H1 (cell line): ENCODE measurements at regions not wholly inside any gene's neighbourhood (a gene's known extent, or its start where the extent isn't known, plus 50 kb on each side); places are given as distances from the start of the nearest gene placed in this dataset.

Source experiments
- CTCF ChIA-PET: fragments of 300-600 bp; sonication (Branson Sonifier 250); formaldehyde crosslinking; loops from one replicate; lab custom pipeline; 2021; ENCODE audit not compliant: partially characterized antibody; lab: Charles Lee
- POLR2A ChIA-PET: fragments of 300-600 bp; sonication (Branson Sonifier 250); formaldehyde crosslinking; loops from one replicate; lab custom pipeline; 2021; ENCODE audit warnings: inconsistent platforms; ENCODE audit not compliant: partially characterized antibody; lab: Charles Lee
- DNase-seq, 2 experiments: peaks; one replicate each; pipeline versions ENCODE4 v3.0.0 to v3.0.0-alpha.2; 2010 to 2022; ENCODE audit warnings: low spot score in 2 of 2, low read depth in 1 of 2, mixed read lengths in 1 of 2
- FAIRE-seq: peaks from 2 replicates; lab custom pipeline; 2011; peaks lifted over from hg19 to GRCh38; lab: Jason Lieb, UNC
- H2AFZ ChIP-seq: 2 replicates; pipeline ENCODE4 v1.8.1; 2012; ENCODE audit warnings: low read length, inconsistent platforms
- H2AK5ac ChIP-seq: 2 replicates; pipeline ENCODE4 v1.6.1; 2013; ENCODE audit warnings: low read depth, low read length
- H2BK120ac ChIP-seq: replicated peaks from 2 replicates; pipeline ENCODE3; 2013; ENCODE audit warnings: low read depth, low read length, inconsistent platforms
- H2BK12ac ChIP-seq: 2 replicates; pipeline ENCODE4 v1.6.1; 2013; ENCODE audit warnings: low read depth, low read length
- H2BK15ac ChIP-seq: 2 replicates; pipeline ENCODE4 v1.6.1; 2013; ENCODE audit warnings: low read length
- H2BK20ac ChIP-seq: 2 replicates; pipeline ENCODE4 v1.6.1; 2013; ENCODE audit warnings: low read length
- H2BK5ac ChIP-seq: 2 replicates; pipeline ENCODE4 v1.6.1; 2013; ENCODE audit warnings: low read depth, low read length
- H3K14ac ChIP-seq: 2 replicates; pipeline ENCODE4 v1.6.1; 2013; ENCODE audit warnings: inconsistent platforms; ENCODE audit not compliant: insufficient read length
- H3K18ac ChIP-seq: 2 replicates; pipeline ENCODE4 v1.6.1; 2013; ENCODE audit warnings: low read length; ENCODE audit errors: extremely low read depth
- H3K23ac ChIP-seq: 2 replicates; pipeline ENCODE4 v1.6.1; 2013; ENCODE audit warnings: inconsistent platforms; ENCODE audit not compliant: insufficient read length
- H3K23me2 ChIP-seq: 2 replicates; pipeline ENCODE4 v1.6.1; 2013; ENCODE audit warnings: low read depth, low read length
- H3K27ac ChIP-seq: 2 replicates; pipeline ENCODE4 v1.6.1; 2011; ENCODE audit warnings: low read depth, low read length, inconsistent platforms
- H3K27me3 ChIP-seq, 4 experiments: replicated peaks in 1 of 4; 1 replicate in 1 of 4; 2 replicates in 3 of 4; pipeline versions ENCODE4 v1.6.1 to v1.8.1; 2011 to 2013; ENCODE audit warnings: low read length in 3 of 4, mild to moderate bottlenecking in 3 of 4, inconsistent platforms in 2 of 4, mixed read lengths in 2 of 4, moderate library complexity in 1 of 4; ENCODE audit not compliant: control insufficient read depth in 3 of 4, insufficient read depth in 3 of 4; ENCODE audit errors: extremely low read depth in 1 of 4
- H3K36me3 ChIP-seq, 4 experiments: 2 replicates each; pipeline versions ENCODE4 v1.6.1 to v1.8.1; 2011 to 2013; ENCODE audit warnings: mild to moderate bottlenecking in 4 of 4, low read length in 3 of 4, moderate library complexity in 2 of 4, control low read depth in 1 of 4, inconsistent platforms in 1 of 4; ENCODE audit not compliant: insufficient read depth in 4 of 4, control insufficient read depth in 2 of 4
- H3K4ac ChIP-seq: replicated peaks from 2 replicates; pipeline ENCODE3; 2013; ENCODE audit warnings: low read length, low read depth, mixed read lengths, inconsistent platforms; ENCODE audit not compliant: insufficient read length
- H3K4me1 ChIP-seq, 4 experiments: replicated peaks in 1 of 4; 1 replicate in 1 of 4; 2 replicates in 3 of 4; pipeline versions ENCODE4 v1.6.1 to v1.8.1; 2011 to 2013; ENCODE audit warnings: low read length in 3 of 4, inconsistent platforms in 2 of 4, mixed read lengths in 1 of 4; ENCODE audit not compliant: insufficient read depth in 4 of 4, control insufficient read depth in 3 of 4
- H3K4me2 ChIP-seq, 2 experiments: 2 replicates each; pipeline versions ENCODE4 v1.6.1 to v1.8.1; 2011 to 2013; ENCODE audit warnings: low read depth in 2 of 2, low read length in 2 of 2, control low read depth in 1 of 2, inconsistent platforms in 1 of 2, mild to moderate bottlenecking in 1 of 2; ENCODE audit not compliant: insufficient read depth in 1 of 2
- H3K4me3 ChIP-seq, 4 experiments: fragments of 200-600, 300-600 bp in 1 of 4; sonication (generic), shearing (Covaris generic), sonication (Bioruptor Twin) in 1 of 4; 2 replicates each; pipeline versions ENCODE4 v1.5.1 to v1.8.1; 2011 to 2016; ENCODE audit warnings: low read length in 4 of 4, low read depth in 3 of 4, control low read depth in 2 of 4, inconsistent platforms in 2 of 4, mild to moderate bottlenecking in 2 of 4, mixed read lengths in 1 of 4, moderate library complexity in 1 of 4; ENCODE audit not compliant: insufficient read depth in 2 of 4; ENCODE audit errors: extremely low read depth in 1 of 4
- H3K56ac ChIP-seq: replicated peaks from 2 replicates; pipeline ENCODE3; 2013; ENCODE audit warnings: low read depth, mild to moderate bottlenecking, mixed read lengths, low read length, inconsistent platforms; ENCODE audit not compliant: insufficient read length
- H3K79me1 ChIP-seq: 2 replicates; pipeline ENCODE4 v1.6.1; 2013; ENCODE audit warnings: low read depth, low read length, control low read depth
- H3K79me2 ChIP-seq, 2 experiments: 2 replicates each; pipeline versions ENCODE4 v1.6.1 to v1.8.1; 2012 to 2013; ENCODE audit warnings: low read length in 2 of 2, mild to moderate bottlenecking in 2 of 2, inconsistent platforms in 1 of 2; ENCODE audit not compliant: insufficient read depth in 2 of 2, control insufficient read depth in 1 of 2
- H3K9ac ChIP-seq, 4 experiments: replicated peaks in 1 of 4; 1 replicate in 1 of 4; 2 replicates in 3 of 4; pipeline versions ENCODE4 v1.6.1 to v1.8.1; 2011 to 2013; ENCODE audit warnings: low read depth in 3 of 4, low read length in 3 of 4, control low read depth in 2 of 4, mild to moderate bottlenecking in 2 of 4, moderate library complexity in 2 of 4, inconsistent platforms in 1 of 4; ENCODE audit errors: extremely low read depth in 1 of 4
- H3K9me3 ChIP-seq, 2 experiments: 2 replicates each; pipeline versions ENCODE4 v1.6.1 to v1.8.1; 2012 to 2013; ENCODE audit warnings: mild to moderate bottlenecking in 2 of 2, moderate library complexity in 2 of 2, control low read depth in 1 of 2, inconsistent platforms in 1 of 2, low read depth in 1 of 2, low read length in 1 of 2, mixed read lengths in 1 of 2; ENCODE audit not compliant: insufficient read depth in 2 of 2
- H4K20me1 ChIP-seq, 2 experiments: replicated peaks in 1 of 2; 2 replicates each; pipeline versions ENCODE3 to v1.8.1; 2011 to 2013; ENCODE audit warnings: inconsistent platforms in 2 of 2, low read length in 2 of 2, mild to moderate bottlenecking in 1 of 2; ENCODE audit not compliant: insufficient read depth in 2 of 2, control insufficient read depth in 1 of 2
- H4K5ac ChIP-seq: 2 replicates; pipeline ENCODE4 v1.6.1; 2013; ENCODE audit warnings: low read length, low read depth, mixed read lengths, inconsistent platforms; ENCODE audit not compliant: insufficient read length
- H4K8ac ChIP-seq: 2 replicates; pipeline ENCODE4 v1.8.0; 2013; ENCODE audit warnings: mild to moderate bottlenecking, moderate library complexity, low read length, inconsistent platforms; ENCODE audit not compliant: insufficient read depth; ENCODE audit errors: extremely low read depth
- H4K91ac ChIP-seq: replicated peaks from 2 replicates; pipeline ENCODE3; 2013; ENCODE audit warnings: low read length, mixed read lengths, inconsistent platforms; ENCODE audit not compliant: insufficient read length
- ASH2L ChIP-seq: fragments of 200-600, 300-600 bp; sonication (generic); IDR thresholded peaks from one replicate; pipeline ENCODE4 v1.7.1; 2017; ENCODE audit warnings: low read length
- BACH1 ChIP-seq: IDR thresholded peaks from 2 replicates; pipeline ENCODE4 v1.6.1; 2012; ENCODE audit warnings: low read length, improper control_type of control experiment
- CHD2 ChIP-seq: IDR thresholded peaks from 2 replicates; pipeline ENCODE4 v1.6.1; 2012; ENCODE audit warnings: low read length, improper control_type of control experiment
- CTBP2 ChIP-seq: IDR thresholded peaks from 2 replicates; pipeline ENCODE4 v1.7.0; 2011; ENCODE audit warnings: borderline replicate concordance, mild to moderate bottlenecking, moderate library complexity, mixed read lengths, low read length; ENCODE audit not compliant: insufficient read depth, insufficient read length
- EGR1 ChIP-seq: IDR thresholded peaks from 2 replicates; pipeline ENCODE4 v1.6.1; 2011; ENCODE audit warnings: low read depth, low read length, borderline replicate concordance
- JUN ChIP-seq: IDR thresholded peaks from 2 replicates; pipeline ENCODE4 v1.6.1; 2011; ENCODE audit warnings: low read depth, mild to moderate bottlenecking, improper control_type of control experiment, low read length
- KDM1A ChIP-seq: fragments of 200-600, 300-600 bp; sonication (generic); IDR thresholded peaks from 2 replicates; pipeline ENCODE4 v1.7.1; 2016; ENCODE audit warnings: mild to moderate bottlenecking, low read length, borderline replicate concordance
- POLR2A ChIP-seq, 2 experiments: IDR thresholded peaks; 1 replicate in 1 of 2; 2 replicates in 1 of 2; pipeline ENCODE4 v1.6.1; 2011; ENCODE audit warnings: low read depth in 2 of 2, low read length in 2 of 2, mild to moderate bottlenecking in 2 of 2; ENCODE audit errors: control extremely low read depth in 1 of 2
- POLR2AphosphoS5 ChIP-seq: IDR thresholded peaks from 2 replicates; pipeline ENCODE4 v1.6.1; 2011; ENCODE audit warnings: low read depth, low read length
- RAD21 ChIP-seq, 2 experiments: IDR thresholded peaks in 1 of 2; conservative IDR thresholded peaks in 1 of 2; 2 replicates each; pipeline ENCODE4 v1.6.1; 2011; ENCODE audit warnings: low read depth in 2 of 2, low read length in 2 of 2, improper control_type of control experiment in 1 of 2, inconsistent platforms in 1 of 2, mild to moderate bottlenecking in 1 of 2, moderate library complexity in 1 of 2
- ZNF274 ChIP-seq: IDR thresholded peaks from 2 replicates; pipeline ENCODE4 v1.7.0; 2012; ENCODE audit warnings: low read length, borderline replicate concordance; ENCODE audit errors: extremely low read depth
- WGBS, 2 experiments: shearing (Covaris generic) in 1 of 2; methylation state at CpG; one replicate each; pipeline versions ENCODE4 v1.1.6 to v1.1.7; 2013 to 2015; ENCODE audit warnings: low lambda C conversion rate in 2 of 2, mixed read lengths in 2 of 2, inconsistent platforms in 1 of 2, low coverage in 1 of 2, missing lambda C conversion rate in 1 of 2; ENCODE audit not compliant: insufficient replicate concordance in 2 of 2, insufficient coverage in 1 of 2, insufficient read length in 1 of 2; ENCODE audit errors: extremely low coverage in 1 of 2, missing lambda C conversion rate in 1 of 2; 5-methylcytosine and 5-hydroxymethylcytosine counted together

- Histone ChIP-seq H3K23ac (no peak overlapping the region), H2BK15ac (no peak overlapping the region), H2AK5ac (no peak overlapping the region), H3K4me3 (no peak overlapping the region), H3K79me1 (no peaks in the 10 kb centered on the region), H2BK12ac (no peak overlapping the region), H3K36me3 (no peaks in the 10 kb centered on the region), H4K8ac (no peak overlapping the region), H3K23me2 (no peaks in the 10 kb centered on the region), H3K14ac (no peak overlapping the region), H4K20me1 (no peaks in the 10 kb centered on the region), H3K4ac (no peak overlapping the region), H3K56ac (no peak overlapping the region)
- TF ChIP-seq CTBP2: no peak
- TF ChIP-seq JUN: no peak
- no peak for TF ChIP-seq ZNF274
- no peak for TF ChIP-seq POLR2AphosphoS5
- TF ChIP-seq CHD2: no peak
- no peak for TF ChIP-seq EGR1
- TF ChIP-seq POLR2A (IDR thresholded peaks at IDR 0.05; ENCODE audit: control extremely low read depth in 1 of 2, low read depth in 2 of 2, low read length in 2 of 2): no peak
- no peak for TF ChIP-seq RAD21 (IDR thresholded peaks at IDR 0.05 in 1 of 2, conservative IDR thresholded peaks at IDR 0.05 in 1 of 2; ENCODE audit: low read depth in 2 of 2, low read length in 2 of 2)
- TF ChIP-seq ASH2L: no peak
- no peak for TF ChIP-seq BACH1
- no peak for TF ChIP-seq KDM1A
- TF ChIP-seq, all 59 proteins: peak for 0
- Histone ChIP-seq H2BK5ac (no peak overlapping the region), H3K4me1 (no peaks in the 10 kb centered on the region), H2AFZ (no peak overlapping the region), H3K4me2 (no peak overlapping the region), H2BK120ac (no peak overlapping the region), H4K5ac (no peak overlapping the region), H3K79me2 (no peaks in the 10 kb centered on the region), H3K27ac (no peak overlapping the region), H3K9me3 (no peaks in the 10 kb centered on the region), H3K27me3 (no peaks in the 10 kb centered on the region), H3K18ac (no peak overlapping the region), H3K9ac (no peak overlapping the region), H4K91ac (no peak overlapping the region), H2BK20ac (no peak overlapping the region)
- WGBS, 2 experiments: 83% methylated on average over 5 of the region's 5 CpGs; no CpG with 5 or more reads in 1 of the 2 experiments
- DNase-seq (no peak), FAIRE-seq (no peak)
- POLR2A ChIA-PET: no interaction called here
- CTCF ChIA-PET: no interaction called here
Measured at GRCh38 chr3:64773137-64773536, 85.3 kb upstream of the ADAMTS9 start.
